HEK293 (cell line): ENCODE measurements at regions not wholly inside any gene's neighbourhood (a gene's known extent, or its start where the extent isn't known, plus 50 kb on each side); places are given as distances from the start of the nearest gene placed in this dataset.
"Not testable (repeated sequence)": the region's sequence is repeated elsewhere in the genome, so short reads cannot be mapped to it uniquely, and the experiment has no call there.

ENCODE experiments used
- CTCF ChIA-PET: fragments of 350-600 bp; formaldehyde crosslinking; extraction: SDS; loops from one replicate; lab custom pipeline; 2021; ENCODE audit warnings: antibody characterized with exemption; lab: Yijun Ruan, JAX
- POLR2A ChIA-PET: fragments of 300-600 bp; formaldehyde crosslinking; extraction: SDS; loops from one replicate; lab custom pipeline; 2020; ENCODE audit warnings: antibody characterized with exemption, inconsistent platforms; lab: Yijun Ruan, JAX
- H3K27ac ChIP-seq: fragments of 200-500 bp; sonication (Bioruptor generic); 2 replicates; pipeline ENCODE4 v1.5.1; 2014; ENCODE audit warnings: low read depth, low read length, control low read depth, inconsistent platforms; ENCODE audit errors: extremely low read depth
- H3K36me3 ChIP-seq, 2 experiments: fragments of 200-500 bp in 1 of 2; sonication (Bioruptor generic) in 1 of 2; 1 replicate in 1 of 2; 2 replicates in 1 of 2; pipeline ENCODE4 v1.5.1; 2014 to 2017; ENCODE audit warnings: inconsistent platforms in 2 of 2, low read length in 2 of 2; ENCODE audit not compliant: control insufficient read depth in 2 of 2, insufficient read depth in 1 of 2
- H3K4me1 ChIP-seq: fragments of 200-500 bp; sonication (Bioruptor generic); 2 replicates; pipeline ENCODE4 v1.5.1; 2014; ENCODE audit warnings: mild to moderate bottlenecking, low read length, inconsistent platforms; ENCODE audit not compliant: control insufficient read depth, insufficient read depth
- H3K4me3 ChIP-seq: 2 replicates; pipeline ENCODE4 v1.5.1; 2011; ENCODE audit warnings: low read depth, mild to moderate bottlenecking, control low read depth, low read length, moderate library complexity
- H3K9me3 ChIP-seq: fragments of 200-500 bp; sonication (Bioruptor generic); 2 replicates; pipeline ENCODE4 v1.5.1; 2014; ENCODE audit warnings: low read depth, low read length, inconsistent platforms; ENCODE audit not compliant: control insufficient read depth, insufficient read depth
- GLI4 ChIP-seq: fragments of 450-650 bp; formaldehyde crosslinking; IDR thresholded peaks from 2 replicates; pipeline ENCODE4 v1.5.1; 2016; ENCODE audit warnings: missing biosample characterization, missing genetic modification characterization
- YY1 ChIP-seq: fragments of 450-650 bp; formaldehyde crosslinking; IDR thresholded peaks from 2 replicates; pipeline ENCODE4 v1.5.1; 2018; ENCODE audit warnings: missing biosample characterization, missing genetic modification characterization
- ZNF155 ChIP-seq: fragments of 450-650 bp; formaldehyde crosslinking; IDR thresholded peaks from 2 replicates; pipeline ENCODE4 v1.5.1; 2016; ENCODE audit warnings: missing biosample characterization, missing genetic modification characterization
- ZNF202 ChIP-seq: fragments of 450-650 bp; formaldehyde crosslinking; IDR thresholded peaks from 2 replicates; pipeline ENCODE4 v1.5.1; 2016; ENCODE audit warnings: missing biosample characterization, missing genetic modification characterization, borderline replicate concordance
- ZNF211 ChIP-seq: fragments of 450-650 bp; formaldehyde crosslinking; IDR thresholded peaks from 2 replicates; pipeline ENCODE4 v1.5.1; 2016; ENCODE audit warnings: low read depth, missing biosample characterization, missing genetic modification characterization
- ZNF518A ChIP-seq: fragments of 450-650 bp; formaldehyde crosslinking; conservative IDR thresholded peaks from 2 replicates; pipeline ENCODE4 v1.5.1; 2016; ENCODE audit warnings: low read depth, missing biosample characterization, missing genetic modification characterization
- ZNF529 ChIP-seq: fragments of 450-650 bp; formaldehyde crosslinking; IDR thresholded peaks from 2 replicates; pipeline ENCODE4 v1.5.1; 2017; ENCODE audit warnings: missing genetic modification characterization, missing biosample characterization; ENCODE audit not compliant: insufficient replicate concordance
- ZNF530 ChIP-seq: fragments of 450-650 bp; formaldehyde crosslinking; IDR thresholded peaks from 2 replicates; pipeline ENCODE4 v1.5.1; 2016; ENCODE audit warnings: low read depth, missing biosample characterization, missing genetic modification characterization
- ZNF621 ChIP-seq: fragments of 450-650 bp; formaldehyde crosslinking; IDR thresholded peaks from 2 replicates; pipeline ENCODE4 v1.5.1; 2017; ENCODE audit warnings: missing biosample characterization, missing genetic modification characterization
- ZNF654 ChIP-seq: fragments of 450-650 bp; formaldehyde crosslinking; IDR thresholded peaks from 2 replicates; pipeline ENCODE4 v1.5.1; 2016; ENCODE audit warnings: low read depth, missing biosample characterization, missing genetic modification characterization
- ZNF660 ChIP-seq: fragments of 450-650 bp; IDR thresholded peaks from 2 replicates; pipeline ENCODE4 v1.5.1; 2018; ENCODE audit warnings: missing biosample characterization, mild to moderate bottlenecking, missing genetic modification characterization
- TF ChIP-seq, protein P1 (sequence below): fragments of 450-650 bp; formaldehyde crosslinking; IDR thresholded peaks from 2 replicates; pipeline ENCODE4 v1.5.1; 2016; ENCODE audit warnings: missing biosample characterization, missing genetic modification characterization
- TF ChIP-seq, protein P2 (sequence below): fragments of 450-650 bp; formaldehyde crosslinking; IDR thresholded peaks from 2 replicates; pipeline ENCODE4 v1.5.1; 2016; ENCODE audit warnings: missing biosample characterization, missing genetic modification characterization

GRCh38 chr6:73978330-73978729 lies 282.3 kb downstream of the CD109 start:
- no peak overlapping the region for H3K27ac ChIP-seq
- no peaks in the 10 kb centered on the region for H3K4me1 ChIP-seq
- ChIA-PET CTCF (interaction anchor here (0.7 to 2.2 kb wide), 3 partner anchors 9 to 1433 kb away, joined by 3 to 11 read pairs (median 5); no protein-coding TSS in a partner anchor), POLR2A (no interaction called here)
- TF ChIP-seq ZNF202 (tag by site-specific recombination) (no peak), GLI4 (tag by site-specific recombination) (no peak), ZNF211 (tag by site-specific recombination) (no peak), YY1 (tag by site-specific recombination) (no peak), ZNF530 (no peak), ZNF621 (tag by site-specific recombination) (no peak)
- TF ChIP-seq, protein P1, sequence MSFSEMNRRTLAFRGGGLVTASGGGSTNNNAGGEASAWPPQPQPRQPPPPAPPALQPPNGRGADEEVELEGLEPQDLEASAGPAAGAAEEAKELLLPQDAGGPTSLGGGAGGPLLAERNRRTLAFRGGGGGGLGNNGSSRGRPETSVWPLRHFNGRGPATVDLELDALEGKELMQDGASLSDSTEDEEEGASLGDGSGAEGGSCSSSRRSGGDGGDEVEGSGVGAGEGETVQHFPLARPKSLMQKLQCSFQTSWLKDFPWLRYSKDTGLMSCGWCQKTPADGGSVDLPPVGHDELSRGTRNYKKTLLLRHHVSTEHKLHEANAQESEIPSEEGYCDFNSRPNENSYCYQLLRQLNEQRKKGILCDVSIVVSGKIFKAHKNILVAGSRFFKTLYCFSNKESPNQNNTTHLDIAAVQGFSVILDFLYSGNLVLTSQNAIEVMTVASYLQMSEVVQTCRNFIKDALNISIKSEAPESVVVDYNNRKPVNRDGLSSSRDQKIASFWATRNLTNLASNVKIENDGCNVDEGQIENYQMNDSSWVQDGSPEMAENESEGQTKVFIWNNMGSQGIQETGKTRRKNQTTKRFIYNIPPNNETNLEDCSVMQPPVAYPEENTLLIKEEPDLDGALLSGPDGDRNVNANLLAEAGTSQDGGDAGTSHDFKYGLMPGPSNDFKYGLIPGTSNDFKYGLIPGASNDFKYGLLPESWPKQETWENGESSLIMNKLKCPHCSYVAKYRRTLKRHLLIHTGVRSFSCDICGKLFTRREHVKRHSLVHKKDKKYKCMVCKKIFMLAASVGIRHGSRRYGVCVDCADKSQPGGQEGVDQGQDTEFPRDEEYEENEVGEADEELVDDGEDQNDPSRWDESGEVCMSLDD: no peak
- no peaks in the 10 kb centered on the region for H3K36me3 ChIP-seq
- no peaks in the 10 kb centered on the region for H3K9me3 ChIP-seq
- H3K4me3 ChIP-seq: no peak overlapping the region

- POLR2A ChIA-PET, H3K4me3 ChIP-seq, H3K27ac ChIP-seq, H3K4me1 ChIP-seq, H3K9me3 ChIP-seq, H3K36me3 ChIP-seq: not testable (repeated sequence)
- CTCF ChIA-PET: interaction anchor here (1.2 kb wide), 1 partner anchor 234 kb away, joined by 4 read pairs; no protein-coding TSS in a partner anchor
These were observed 276.5 kb downstream of the CD109 start for GRCh38 chr6:73972518-73972917.

GRCh38 chr6:73969971-73970970 lies 274.3 kb downstream of the CD109 start:
- H3K27ac ChIP-seq: no peak overlapping the region
- CTCF ChIA-PET: interaction anchor here (0.5 to 3.4 kb wide), 54 partner anchors 9 to 1571 kb away, joined by 3 to 31 read pairs (median 4); partner anchors contain the start of gene COL12A1

More at GRCh38 chr6:73969971-73970970, 274.3 kb downstream of the CD109 start:
- Histone ChIP-seq H3K36me3 (no peaks in the 10 kb centered on the region), H3K4me1 (no peaks in the 10 kb centered on the region), H3K4me3 (no peak overlapping the region), H3K9me3 (no peaks in the 10 kb centered on the region)
- TF ChIP-seq ZNF660 (0 out of 2 replicates have a peak, but pooled peaks have one; percentile 23), ZNF518A (tag by site-specific recombination) (peak; percentile 44; the same call in 1 of the 2 replicates), ZNF654 (tag by site-specific recombination) (peak; percentile 85), ZNF155 (tag by site-specific recombination) (no peak), ZNF529 (tag by site-specific recombination) (no peak)
- TF ChIP-seq, protein P2, sequence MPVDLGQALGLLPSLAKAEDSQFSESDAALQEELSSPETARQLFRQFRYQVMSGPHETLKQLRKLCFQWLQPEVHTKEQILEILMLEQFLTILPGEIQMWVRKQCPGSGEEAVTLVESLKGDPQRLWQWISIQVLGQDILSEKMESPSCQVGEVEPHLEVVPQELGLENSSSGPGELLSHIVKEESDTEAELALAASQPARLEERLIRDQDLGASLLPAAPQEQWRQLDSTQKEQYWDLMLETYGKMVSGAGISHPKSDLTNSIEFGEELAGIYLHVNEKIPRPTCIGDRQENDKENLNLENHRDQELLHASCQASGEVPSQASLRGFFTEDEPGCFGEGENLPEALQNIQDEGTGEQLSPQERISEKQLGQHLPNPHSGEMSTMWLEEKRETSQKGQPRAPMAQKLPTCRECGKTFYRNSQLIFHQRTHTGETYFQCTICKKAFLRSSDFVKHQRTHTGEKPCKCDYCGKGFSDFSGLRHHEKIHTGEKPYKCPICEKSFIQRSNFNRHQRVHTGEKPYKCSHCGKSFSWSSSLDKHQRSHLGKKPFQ (tag by site-specific recombination): no peak
- TF ChIP-seq, all 188 proteins: peak for 3
- POLR2A ChIA-PET: no interaction called here
